HEK293 (cell line): ENCODE measurements at regions not wholly inside any gene's neighbourhood (a gene's known extent, or its start where the extent isn't known, plus 50 kb on each side); places are given as distances from the start of the nearest gene placed in this dataset.

ENCODE experiments used
- CTCF ChIA-PET: fragments of 350-600 bp; formaldehyde crosslinking; extraction: SDS; loops from one replicate; lab custom pipeline; 2021; ENCODE audit warnings: antibody characterized with exemption; lab: Yijun Ruan, JAX
- POLR2A ChIA-PET: fragments of 300-600 bp; formaldehyde crosslinking; extraction: SDS; loops from one replicate; lab custom pipeline; 2020; ENCODE audit warnings: antibody characterized with exemption, inconsistent platforms; lab: Yijun Ruan, JAX
- H3K27ac ChIP-seq: fragments of 200-500 bp; sonication (Bioruptor generic); 2 replicates; pipeline ENCODE4 v1.5.1; 2014; ENCODE audit warnings: low read depth, low read length, control low read depth, inconsistent platforms; ENCODE audit errors: extremely low read depth
- H3K36me3 ChIP-seq, 2 experiments: fragments of 200-500 bp in 1 of 2; sonication (Bioruptor generic) in 1 of 2; 1 replicate in 1 of 2; 2 replicates in 1 of 2; pipeline ENCODE4 v1.5.1; 2014 to 2017; ENCODE audit warnings: inconsistent platforms in 2 of 2, low read length in 2 of 2; ENCODE audit not compliant: control insufficient read depth in 2 of 2, insufficient read depth in 1 of 2
- H3K4me1 ChIP-seq: fragments of 200-500 bp; sonication (Bioruptor generic); 2 replicates; pipeline ENCODE4 v1.5.1; 2014; ENCODE audit warnings: mild to moderate bottlenecking, low read length, inconsistent platforms; ENCODE audit not compliant: control insufficient read depth, insufficient read depth
- H3K4me3 ChIP-seq: 2 replicates; pipeline ENCODE4 v1.5.1; 2011; ENCODE audit warnings: low read depth, mild to moderate bottlenecking, control low read depth, low read length, moderate library complexity
- H3K9me3 ChIP-seq: fragments of 200-500 bp; sonication (Bioruptor generic); 2 replicates; pipeline ENCODE4 v1.5.1; 2014; ENCODE audit warnings: low read depth, low read length, inconsistent platforms; ENCODE audit not compliant: control insufficient read depth, insufficient read depth
- EGR2 ChIP-seq: fragments of 450-650 bp; formaldehyde crosslinking; IDR thresholded peaks from 2 replicates; pipeline ENCODE4 v1.5.1; 2016; ENCODE audit warnings: low read depth, missing biosample characterization, missing genetic modification characterization
- PRDM4 ChIP-seq: fragments of 450-650 bp; formaldehyde crosslinking; IDR thresholded peaks from 2 replicates; pipeline ENCODE4 v1.5.1; 2017; ENCODE audit warnings: missing biosample characterization, missing genetic modification characterization
- ZBTB21 ChIP-seq: fragments of 450-650 bp; formaldehyde crosslinking; IDR thresholded peaks from 2 replicates; pipeline ENCODE4 v1.5.1; 2017; ENCODE audit warnings: missing biosample characterization, missing genetic modification characterization
- ZBTB26 ChIP-seq: fragments of 450-650 bp; formaldehyde crosslinking; optimal IDR thresholded peaks from 2 replicates; pipeline ENCODE3; 2016; ENCODE audit warnings: missing biosample characterization, mild to moderate bottlenecking, missing genetic modification characterization
- ZFP41 ChIP-seq: fragments of 450-650 bp; formaldehyde crosslinking; IDR thresholded peaks from 2 replicates; pipeline ENCODE4 v1.5.1; 2016; ENCODE audit warnings: missing biosample characterization, missing genetic modification characterization, borderline replicate concordance
- ZNF114 ChIP-seq: fragments of 450-650 bp; formaldehyde crosslinking; IDR thresholded peaks from 2 replicates; pipeline ENCODE4 v1.5.0; 2017; ENCODE audit warnings: missing biosample characterization, missing genetic modification characterization
- ZNF174 ChIP-seq: fragments of 450-650 bp; formaldehyde crosslinking; IDR thresholded peaks from 2 replicates; pipeline ENCODE4 v1.5.0; 2017; ENCODE audit warnings: missing biosample characterization, mild to moderate bottlenecking, missing genetic modification characterization
- ZNF19 ChIP-seq: fragments of 450-650 bp; formaldehyde crosslinking; IDR thresholded peaks from 2 replicates; pipeline ENCODE4; 2016; ENCODE audit warnings: missing biosample characterization, missing genetic modification characterization, low read depth
- ZNF280C ChIP-seq: fragments of 450-650 bp; formaldehyde crosslinking; IDR thresholded peaks from 2 replicates; pipeline ENCODE4 v1.5.1; 2016; ENCODE audit warnings: missing biosample characterization, missing genetic modification characterization
- ZNF350 ChIP-seq: fragments of 450-650 bp; formaldehyde crosslinking; IDR thresholded peaks from 2 replicates; pipeline ENCODE4 v1.5.0; 2017; ENCODE audit warnings: missing biosample characterization, mild to moderate bottlenecking, missing genetic modification characterization
- ZNF366 ChIP-seq: fragments of 450-650 bp; formaldehyde crosslinking; conservative IDR thresholded peaks from 2 replicates; pipeline ENCODE4 v1.5.1; 2016; ENCODE audit warnings: missing biosample characterization, missing genetic modification characterization
- ZNF391 ChIP-seq: fragments of 450-650 bp; formaldehyde crosslinking; IDR thresholded peaks from 2 replicates; pipeline ENCODE4 v1.5.1; 2016; ENCODE audit warnings: low read depth, missing biosample characterization, missing genetic modification characterization, borderline replicate concordance
- ZNF398 ChIP-seq: fragments of 450-650 bp; formaldehyde crosslinking; IDR thresholded peaks from 2 replicates; pipeline ENCODE4 v1.5.1; 2017; ENCODE audit warnings: missing biosample characterization, missing genetic modification characterization
- ZNF501 ChIP-seq: fragments of 450-650 bp; formaldehyde crosslinking; IDR thresholded peaks from 2 replicates; pipeline ENCODE4 v1.5.1; 2016; ENCODE audit warnings: missing biosample characterization, missing genetic modification characterization
- ZNF544 ChIP-seq: fragments of 450-650 bp; formaldehyde crosslinking; IDR thresholded peaks from 2 replicates; pipeline ENCODE4 v1.5.0; 2017; ENCODE audit warnings: missing biosample characterization, missing genetic modification characterization
- ZNF561 ChIP-seq: fragments of 450-650 bp; IDR thresholded peaks from 2 replicates; pipeline ENCODE4 v1.5.1; 2018; ENCODE audit warnings: missing biosample characterization, missing genetic modification characterization, borderline replicate concordance
- ZNF629 ChIP-seq: fragments of 450-650 bp; formaldehyde crosslinking; IDR thresholded peaks from 2 replicates; pipeline ENCODE4 v1.5.1; 2017; ENCODE audit warnings: missing biosample characterization, missing genetic modification characterization
- ZNF660 ChIP-seq: fragments of 450-650 bp; IDR thresholded peaks from 2 replicates; pipeline ENCODE4 v1.5.1; 2018; ENCODE audit warnings: missing biosample characterization, mild to moderate bottlenecking, missing genetic modification characterization
- ZNF707 ChIP-seq: fragments of 450-650 bp; formaldehyde crosslinking; IDR thresholded peaks from 2 replicates; pipeline ENCODE4 v1.5.1; 2016; ENCODE audit warnings: missing biosample characterization, missing genetic modification characterization
- ZNF785 ChIP-seq: fragments of 450-650 bp; formaldehyde crosslinking; IDR thresholded peaks from 2 replicates; pipeline ENCODE4 v1.5.1; 2016; ENCODE audit warnings: missing biosample characterization, missing genetic modification characterization
- ZSCAN16 ChIP-seq: fragments of 450-650 bp; formaldehyde crosslinking; IDR thresholded peaks from 2 replicates; pipeline ENCODE4 v1.5.1; 2016; ENCODE audit warnings: missing biosample characterization, missing genetic modification characterization
- ZSCAN4 ChIP-seq: fragments of 450-650 bp; formaldehyde crosslinking; IDR thresholded peaks from 2 replicates; pipeline ENCODE4 v1.5.1; 2017; ENCODE audit warnings: missing biosample characterization, missing genetic modification characterization

GRCh38 chr6:6439778-6440177 is 119.3 kb upstream of the F13A1 start:
- ChIA-PET POLR2A (no interaction called here), CTCF (interaction anchor here (0.9 kb wide), 1 partner anchor 56 kb away, joined by 3 read pairs; no protein-coding TSS in a partner anchor)
- no peaks in the 10 kb centered on the region for H3K36me3 ChIP-seq
- H3K9me3 ChIP-seq, result no peaks in the 10 kb centered on the region
- TF ChIP-seq PRDM4 (tag by site-specific recombination) (no peak), ZNF629 (no peak), ZNF366 (tag by site-specific recombination) (no peak), ZFP41 (tag by site-specific recombination) (no peak), EGR2 (tag by site-specific recombination) (no peak), ZNF785 (tag by site-specific recombination) (no peak), ZNF391 (tag by site-specific recombination) (no peak), ZNF561 (tag by site-specific recombination) (no peak)
- no peaks in the 10 kb centered on the region for H3K4me1 ChIP-seq
- H3K27ac ChIP-seq, result no peak overlapping the region
- no peak overlapping the region for H3K4me3 ChIP-seq

GRCh38 chr6:6452002-6452401 is 131.5 kb upstream of the F13A1 start:
- ChIA-PET CTCF (no interaction called here), POLR2A (no interaction called here)
- H3K4me1 ChIP-seq, result no peaks in the 10 kb centered on the region
- no peaks in the 10 kb centered on the region for H3K9me3 ChIP-seq
- no peak overlapping the region for H3K4me3 ChIP-seq
- H3K27ac ChIP-seq, result no peak overlapping the region
- no peaks in the 10 kb centered on the region for H3K36me3 ChIP-seq
- TF ChIP-seq ZNF280C (tag by site-specific recombination) (no peak), ZNF398 (tag by site-specific recombination) (no peak), ZNF501 (no peak), ZBTB26 (tag by site-specific recombination) (no peak), ZNF350 (no peak), ZNF174 (tag by site-specific recombination) (no peak), ZNF544 (tag by site-specific recombination) (no peak), ZBTB21 (tag by site-specific recombination) (no peak), ZSCAN4 (no peak), ZNF707 (tag by site-specific recombination) (no peak), ZNF19 (tag by site-specific recombination) (no peak), ZNF660 (tag by site-specific recombination) (no peak), ZSCAN16 (tag by site-specific recombination) (no peak), ZNF114 (tag by site-specific recombination) (no peak)
- TF ChIP-seq, all 188 proteins: peak for 0
